Activated T-cell treated with anti-CD3 and anti-CD28 coated beads, Interleukin-2, amount 50 U/mL, for 72 hours (primary cell): ENCODE measurements at regions not wholly inside any gene's neighbourhood (a gene's known extent, or its start where the extent isn't known, plus 50 kb on each side); places are given as distances from the start of the nearest gene placed in this dataset.

Source experiments
- ATAC-seq, 2 donors: fragments of 150-1000 bp; cut with Tn5 transposase; replicated peaks in 1 of 2; 2 replicates each; pipeline ENCODE4 v1.10.0; 2021; ENCODE audit warnings: moderate library complexity in 2 of 2, mild to moderate bottlenecking in 1 of 2
- DNase-seq, 2 donors: peaks; one replicate each; pipeline ENCODE4 v3.0.0; 2021 to 2022; ENCODE audit warnings: mixed read lengths in 1 of 2
- H3K27ac Mint-ChIP-seq: one replicate; pipeline ENCODE4 v1.8.0; 2022; ENCODE audit warnings: mild to moderate bottlenecking, moderate library complexity, mixed read lengths
- H3K27me3 Mint-ChIP-seq: one replicate; pipeline ENCODE4 v1.8.0; 2022; ENCODE audit warnings: low read depth, mixed read lengths
- H3K36me3 Mint-ChIP-seq, 2 donors: one replicate each; pipeline ENCODE4 v1.8.0; 2022; ENCODE audit warnings: mixed read lengths in 2 of 2, mild to moderate bottlenecking in 1 of 2; ENCODE audit not compliant: insufficient read depth in 2 of 2
- H3K4me1 Mint-ChIP-seq: one replicate; pipeline ENCODE4 v1.8.0; 2022; ENCODE audit warnings: low read depth, mixed read lengths
- H3K4me3 Mint-ChIP-seq, 2 donors: one replicate each; pipeline ENCODE4 v1.8.0; 2022; ENCODE audit warnings: mild to moderate bottlenecking in 2 of 2, mixed read lengths in 2 of 2, moderate library complexity in 2 of 2
- H3K9me3 Mint-ChIP-seq, 2 donors: one replicate each; pipeline ENCODE4 v1.8.0; 2022; ENCODE audit warnings: mixed read lengths in 2 of 2

GRCh38 chr6:170114187-170114945, 176.5 kb downstream of the DLL1 start:
- Mint-ChIP-seq H3K27me3 (no peaks in the 10 kb centered on the region), H3K36me3 (peaks cover 0 to 2% of the 10 kb centered on the region in 2 donors), H3K4me1 (no peaks in the 10 kb centered on the region), H3K27ac (no peak overlapping the region), H3K4me3 (no peak overlapping the region), H3K9me3 (no peaks in the 10 kb centered on the region)
- DNase-seq: no peak
- ATAC-seq: no peak

DNA sequence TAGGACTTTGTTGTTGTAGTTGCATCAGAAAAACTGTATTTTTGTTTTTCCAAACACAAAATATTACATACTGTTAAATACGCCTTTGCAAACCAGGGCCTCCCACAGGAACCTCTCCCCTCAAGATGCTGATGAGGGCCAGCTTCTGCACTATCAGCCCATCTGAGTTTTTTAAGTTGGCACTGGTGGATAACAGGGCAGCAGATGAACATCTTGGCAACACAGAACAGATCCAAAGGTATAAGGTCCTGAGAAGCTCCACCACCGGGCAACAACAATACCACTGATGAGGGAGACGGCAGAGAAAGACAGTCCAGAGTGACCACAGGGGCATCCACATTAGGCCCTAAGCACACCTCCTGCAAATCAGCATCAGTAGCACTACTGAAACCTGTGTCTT, 177.7 kb downstream of the DLL1 start:
- ATAC-seq: no peak

GRCh38 chr6:170112583-170112860, 178.4 kb downstream of the DLL1 start:
- DNase-seq: no peak
- no peaks in the 10 kb centered on the region for H3K27me3 Mint-ChIP-seq
- no peaks in the 10 kb centered on the region for H3K36me3 Mint-ChIP-seq
- no peaks in the 10 kb centered on the region for H3K9me3 Mint-ChIP-seq
- no peak overlapping the region for H3K4me3 Mint-ChIP-seq
- no peak overlapping the region for H3K27ac Mint-ChIP-seq
- no peaks in the 10 kb centered on the region for H3K4me1 Mint-ChIP-seq
- no peak for ATAC-seq

More for the DNA sequence above, 177.7 kb downstream of the DLL1 start:
- no peak overlapping the region for H3K4me3 Mint-ChIP-seq
- no peaks in the 10 kb centered on the region for H3K4me1 Mint-ChIP-seq
- no peaks in the 10 kb centered on the region for H3K9me3 Mint-ChIP-seq
- no peak overlapping the region for H3K27ac Mint-ChIP-seq
- no peaks in the 10 kb centered on the region for H3K36me3 Mint-ChIP-seq
- DNase-seq: no peak
- no peaks in the 10 kb centered on the region for H3K27me3 Mint-ChIP-seq

- Mint-ChIP-seq H3K36me3 (no peaks in the 10 kb centered on the region), H3K9me3 (no peaks in the 10 kb centered on the region), H3K4me1 (no peaks in the 10 kb centered on the region), H3K27ac (no peak overlapping the region), H3K4me3 (no peak overlapping the region), H3K27me3 (no peaks in the 10 kb centered on the region)
- DNase-seq (no peak), ATAC-seq (no peak)
These were observed 178.9 kb downstream of the DLL1 start for GRCh38 chr6:170111816-170112582.

DNA sequence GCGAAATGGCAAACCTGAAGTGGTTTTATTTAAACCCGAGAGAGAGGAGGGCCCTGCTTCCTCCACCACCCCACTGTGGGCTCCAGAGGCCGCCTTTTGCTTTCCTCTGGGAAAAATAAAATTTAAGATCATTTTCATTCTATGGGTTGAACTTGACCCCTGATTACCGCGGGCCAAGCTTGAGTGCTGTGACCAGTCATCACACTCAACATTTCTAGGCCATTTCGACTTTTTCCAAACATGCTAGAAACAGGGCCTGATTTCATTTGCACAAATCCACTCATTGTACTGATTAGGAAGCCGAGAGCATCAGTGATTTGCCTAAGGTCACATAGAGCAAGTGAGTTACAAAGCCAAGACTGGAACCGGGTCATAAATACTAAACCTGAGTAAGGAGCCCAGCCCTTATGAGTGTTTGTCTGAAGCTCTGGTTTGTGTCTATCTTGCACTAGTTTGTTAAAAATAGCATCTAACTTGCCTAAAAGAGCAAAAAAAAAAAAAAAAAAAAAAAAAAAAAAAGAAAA, 179.7 kb downstream of the DLL1 start:
- no peak for ATAC-seq
- no peaks in the 10 kb centered on the region for H3K36me3 Mint-ChIP-seq
- no peaks in the 10 kb centered on the region for H3K9me3 Mint-ChIP-seq
- no peak overlapping the region for H3K27ac Mint-ChIP-seq
- DNase-seq: no peak
- H3K4me1 Mint-ChIP-seq: no peaks in the 10 kb centered on the region
- no peaks in the 10 kb centered on the region for H3K27me3 Mint-ChIP-seq
- no peak overlapping the region for H3K4me3 Mint-ChIP-seq

- Mint-ChIP-seq H3K36me3 (no peaks in the 10 kb centered on the region), H3K4me1 (no peaks in the 10 kb centered on the region), H3K9me3 (no peaks in the 10 kb centered on the region), H3K27ac (no peak overlapping the region), H3K27me3 (no peaks in the 10 kb centered on the region), H3K4me3 (no peak overlapping the region)
- no peak for ATAC-seq
- no peak for DNase-seq
These were observed 180.4 kb downstream of the DLL1 start for GRCh38 chr6:170110201-170111140.

DNA sequence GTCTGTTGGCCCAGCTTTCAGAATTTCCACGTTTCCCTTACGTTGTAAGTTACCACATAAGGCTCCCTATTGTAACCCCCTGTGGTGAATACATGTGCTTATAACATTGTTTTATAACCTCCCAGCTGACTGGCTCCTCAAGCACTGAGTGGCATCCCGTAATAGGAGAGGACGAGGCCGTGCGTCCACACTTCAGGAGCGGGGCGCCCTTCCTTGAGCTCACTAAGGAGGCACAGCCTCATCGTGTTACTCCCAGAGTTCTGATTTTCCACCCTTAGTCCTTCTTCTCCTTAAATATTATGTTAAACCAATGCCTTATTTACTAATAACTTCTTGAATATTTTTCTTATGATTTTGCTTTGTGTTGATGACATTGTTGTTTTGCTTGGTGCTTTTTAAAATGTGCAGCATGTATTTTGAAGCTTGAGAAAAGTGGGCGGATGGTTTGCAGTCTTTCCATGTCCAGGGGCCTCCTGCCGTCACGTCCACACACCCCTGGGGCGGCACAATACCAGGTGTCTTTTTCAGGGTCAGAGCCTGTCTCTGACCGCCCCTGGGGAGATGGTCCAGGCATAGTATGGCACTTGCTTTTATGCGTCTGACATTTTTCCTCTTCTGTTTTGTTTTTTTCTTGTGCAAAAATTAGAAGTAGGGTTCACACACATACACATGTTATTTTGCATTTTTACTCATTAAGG, 181.8 kb downstream of the DLL1 start:
- ATAC-seq: no peak
- Mint-ChIP-seq H3K36me3 (peaks cover 0 to 3% of the 10 kb centered on the region in 2 donors), H3K9me3 (no peaks in the 10 kb centered on the region), H3K27me3 (peaks cover 6% of the 10 kb centered on the region), H3K4me3 (no peak overlapping the region), H3K27ac (no peak overlapping the region), H3K4me1 (no peaks in the 10 kb centered on the region)
- DNase-seq: no peak

DNA sequence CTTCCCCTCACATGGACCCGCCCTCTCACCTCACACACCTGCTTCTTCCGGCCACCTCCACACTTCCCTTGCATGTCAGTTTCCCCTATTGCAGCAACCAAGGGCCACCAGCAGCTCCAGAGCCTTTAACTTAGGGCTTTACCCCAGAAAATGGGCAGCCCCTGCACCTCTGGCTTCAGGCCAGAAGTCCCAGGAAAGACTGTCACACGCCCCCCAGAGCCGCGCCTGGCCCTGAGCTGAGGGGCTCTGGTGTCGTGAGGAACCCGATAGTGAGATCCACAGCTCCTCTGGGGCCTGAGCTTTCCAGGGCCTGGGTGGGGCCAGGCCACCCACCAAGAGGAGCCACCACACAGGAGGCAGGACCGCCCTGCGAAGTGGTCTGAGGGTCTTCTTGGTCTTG, 182.4 kb downstream of the DLL1 start:
- ATAC-seq (no peak), DNase-seq (no peak)
- Mint-ChIP-seq H3K36me3 (peaks cover 0 to 3% of the 10 kb centered on the region in 2 donors), H3K27me3 (peaks cover 6% of the 10 kb centered on the region), H3K4me3 (no peak overlapping the region), H3K4me1 (no peaks in the 10 kb centered on the region), H3K27ac (no peak overlapping the region), H3K9me3 (no peaks in the 10 kb centered on the region)

GRCh38 chr6:170107606-170108222, 183.2 kb downstream of the DLL1 start:
- ATAC-seq (no peak), DNase-seq (no peak)
- Mint-ChIP-seq H3K27ac (no peak overlapping the region), H3K27me3 (peaks cover 6% of the 10 kb centered on the region), H3K4me1 (no peaks in the 10 kb centered on the region), H3K4me3 (no peak overlapping the region), H3K9me3 (no peaks in the 10 kb centered on the region), H3K36me3 (peaks cover 0 to 3% of the 10 kb centered on the region in 2 donors)

- Mint-ChIP-seq H3K27ac (no peak overlapping the region), H3K9me3 (no peaks in the 10 kb centered on the region), H3K36me3 (peaks cover 0 to 3% of the 10 kb centered on the region in 2 donors), H3K4me3 (no peak overlapping the region), H3K27me3 (peaks cover 6% of the 10 kb centered on the region), H3K4me1 (no peaks in the 10 kb centered on the region)
- no peak for DNase-seq
- no peak for ATAC-seq
These were observed 183.9 kb downstream of the DLL1 start for GRCh38 chr6:170106906-170107525.

GRCh38 chr6:170102582-170103481, 188.0 kb downstream of the DLL1 start:
- DNase-seq: no peak
- H3K4me1 Mint-ChIP-seq: no peaks in the 10 kb centered on the region
- peaks cover 3 to 6% of the 10 kb centered on the region in 2 donors for H3K36me3 Mint-ChIP-seq
- H3K27me3 Mint-ChIP-seq: peaks cover 6% of the 10 kb centered on the region
- H3K4me3 Mint-ChIP-seq: no peak overlapping the region
- peak in 1 of 2 donors; percentile 20 for ATAC-seq
- H3K27ac Mint-ChIP-seq: no peak overlapping the region
- peaks cover 1 to 2% of the 10 kb centered on the region in 2 donors for H3K9me3 Mint-ChIP-seq
